Spinal cord (tissue), 9 donors: ENCODE measurements at regions not wholly inside any gene's neighbourhood (a gene's known extent, or its start where the extent isn't known, plus 50 kb on each side); places are given as distances from the start of the nearest gene placed in this dataset.
"Not testable (repeated sequence)": the region's sequence is repeated elsewhere in the genome, so short reads cannot be mapped to it uniquely, and the experiment has no call there.

Experiments used
- DNase-seq, 6 donors: peaks; one replicate each; pipeline versions ENCODE4 v3.0.0 to v3.0.0-alpha.2; 2013 to 2015; ENCODE audit warnings: low spot score in 6 of 6, low read depth in 4 of 6
- H3K27ac ChIP-seq: one replicate; pipeline ENCODE4 v1.5.1; 2013; ENCODE audit warnings: low read depth, low read length, control low read depth
- H3K27me3 ChIP-seq: one replicate; pipeline ENCODE4 v1.6.1; 2013; ENCODE audit warnings: low read length; ENCODE audit not compliant: control insufficient read depth, insufficient read depth
- H3K36me3 ChIP-seq: one replicate; pipeline ENCODE4 v1.6.1; 2013; ENCODE audit warnings: low read length; ENCODE audit not compliant: control insufficient read depth, insufficient read depth
- H3K4me1 ChIP-seq: one replicate; pipeline ENCODE4 v1.6.1; 2013; ENCODE audit warnings: low read length; ENCODE audit not compliant: control insufficient read depth, insufficient read depth
- H3K4me3 ChIP-seq: one replicate; pipeline ENCODE4 v1.5.1; 2013; ENCODE audit warnings: low read depth, low read length, control low read depth
- H3K9me3 ChIP-seq: one replicate; pipeline ENCODE4 v1.6.1; 2013; ENCODE audit warnings: low read length; ENCODE audit not compliant: control insufficient read depth, insufficient read depth
- WGBS: methylation state at CpG from one replicate; pipeline ENCODE4 v1.1.5; 2013; ENCODE audit warnings: missing lambda C conversion rate; ENCODE audit not compliant: insufficient coverage; 5-methylcytosine and 5-hydroxymethylcytosine counted together
- donor health status: healthy.

GRCh38 chr7:407721-408539 lies 111.7 kb downstream of the PDGFA start:
- Histone ChIP-seq H3K27me3 (peaks cover 2% of the 10 kb centered on the region), H3K9me3 (no peaks in the 10 kb centered on the region), H3K27ac (no peak overlapping the region), H3K4me3 (no peak overlapping the region), H3K4me1 (peaks cover 21% of the 10 kb centered on the region), H3K36me3 (no peaks in the 10 kb centered on the region)
- no peak for DNase-seq
- WGBS = 86% methylated on average over 6 of the region's 6 CpGs

- no peak for DNase-seq
These were observed 110.8 kb downstream of the PDGFA start for GRCh38 chr7:408751-409311.

GRCh38 chr7:409339-410281 lies 110.0 kb downstream of the PDGFA start:
- Histone ChIP-seq H3K27me3 (peaks cover 2% of the 10 kb centered on the region), H3K4me1 (peaks cover 21% of the 10 kb centered on the region), H3K9me3 (no peaks in the 10 kb centered on the region), H3K36me3 (no peaks in the 10 kb centered on the region), H3K27ac (no peak overlapping the region), H3K4me3 (no peak overlapping the region)
- 57% methylated on average over 27 of the region's 34 CpGs for WGBS
- no peak for DNase-seq

More at GRCh38 chr7:408751-409311, 110.8 kb downstream of the PDGFA start:
- Histone ChIP-seq H3K27me3 (peaks cover 2% of the 10 kb centered on the region), H3K9me3 (no peaks in the 10 kb centered on the region), H3K27ac (no peak overlapping the region), H3K4me3 (no peak overlapping the region), H3K36me3 (no peaks in the 10 kb centered on the region), H3K4me1 (peaks cover 21% of the 10 kb centered on the region)
- 88% methylated on average over 16 of the region's 21 CpGs for whole genome bisulfite sequencing

- no peaks in the 10 kb centered on the region for H3K9me3 ChIP-seq
- no peak overlapping the region for H3K4me3 ChIP-seq
- WGBS = 75% methylated on average over 20 of the region's 20 CpGs
- peaks cover 14% of the 10 kb centered on the region for H3K4me1 ChIP-seq
- H3K36me3 ChIP-seq = no peaks in the 10 kb centered on the region
- H3K27ac ChIP-seq = no peak overlapping the region
- no peak for DNase-seq
- peaks cover 2% of the 10 kb centered on the region for H3K27me3 ChIP-seq
These were observed 109.2 kb downstream of the PDGFA start for GRCh38 chr7:410395-410910.

DNA sequence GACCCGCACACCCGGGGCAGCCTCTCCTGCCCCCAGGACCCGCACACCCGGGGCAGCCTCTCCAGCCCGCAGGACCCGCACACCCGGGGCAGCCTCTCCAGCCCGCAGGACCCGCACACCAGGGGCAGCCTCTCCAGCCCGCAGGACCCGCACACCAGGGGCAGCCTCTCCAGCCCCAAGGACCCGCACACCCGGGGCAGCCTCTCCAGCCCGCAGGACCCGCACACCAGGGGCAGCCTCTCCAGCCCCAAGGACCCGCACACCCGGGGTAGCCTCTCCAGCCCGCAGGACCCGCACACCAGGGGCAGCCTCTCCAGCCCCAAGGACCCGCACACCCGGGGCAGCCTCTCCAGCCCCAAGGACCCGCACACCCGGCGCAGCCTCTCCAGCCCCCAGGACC lies 108.5 kb downstream of the PDGFA start:
- H3K27me3 ChIP-seq, H3K9me3 ChIP-seq, H3K36me3 ChIP-seq, H3K4me3 ChIP-seq, DNase-seq, H3K4me1 ChIP-seq, H3K27ac ChIP-seq: not testable (repeated sequence)
- 95% methylated on average over 19 of the region's 24 CpGs for WGBS

DNA sequence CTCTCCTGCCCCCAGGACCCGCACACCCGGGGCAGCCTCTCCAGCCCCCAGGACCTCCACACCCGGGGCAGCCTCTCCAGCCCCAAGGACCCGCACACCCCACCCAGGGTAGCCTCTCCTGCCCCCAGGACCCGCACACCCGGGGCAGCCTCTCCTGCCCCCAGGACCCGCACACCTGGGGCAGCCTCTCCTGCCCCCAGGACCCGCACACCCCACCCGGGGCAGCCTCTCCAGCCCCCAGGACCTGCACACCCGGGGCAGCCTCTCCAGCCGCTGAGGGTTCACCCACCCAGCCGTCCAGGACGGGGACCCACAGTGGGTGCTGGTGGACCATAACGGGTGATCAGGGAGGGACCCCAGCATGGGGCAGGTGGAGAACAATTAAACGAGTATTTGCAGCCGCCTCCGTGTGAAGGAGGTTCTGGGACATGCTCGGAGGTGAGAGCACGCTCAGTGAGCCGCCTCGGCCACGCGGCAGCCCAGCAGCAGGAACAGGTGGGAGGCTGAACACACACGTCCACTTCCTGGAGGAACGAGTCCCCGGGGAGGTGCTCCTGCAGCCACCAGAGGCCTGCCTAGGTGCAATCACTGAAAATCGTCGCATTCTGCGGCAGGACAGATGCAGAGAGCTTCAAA lies 107.9 kb downstream of the PDGFA start:
- no peak for DNase-seq
- no peaks in the 10 kb centered on the region for H3K9me3 ChIP-seq
- no peak overlapping the region for H3K27ac ChIP-seq
- no peaks in the 10 kb centered on the region for H3K36me3 ChIP-seq
- H3K4me3 ChIP-seq = no peak overlapping the region
- peaks cover 2% of the 10 kb centered on the region for H3K27me3 ChIP-seq
- peaks cover 7% of the 10 kb centered on the region for H3K4me1 ChIP-seq
- WGBS = 81% methylated on average over 26 of the region's 29 CpGs

- H3K4me3 ChIP-seq = no peak overlapping the region
- peaks cover 2% of the 10 kb centered on the region for H3K27me3 ChIP-seq
- WGBS = 91% methylated on average over 13 of the region's 13 CpGs
- no peak overlapping the region for H3K27ac ChIP-seq
- no peaks in the 10 kb centered on the region for H3K36me3 ChIP-seq
- H3K9me3 ChIP-seq = no peaks in the 10 kb centered on the region
- no peak for DNase-seq
- H3K4me1 ChIP-seq = peaks cover 7% of the 10 kb centered on the region
These were observed 107.3 kb downstream of the PDGFA start for GRCh38 chr7:412313-412710.

GRCh38 chr7:414681-415560 lies 104.7 kb downstream of the PDGFA start:
- Histone ChIP-seq H3K9me3 (no peaks in the 10 kb centered on the region), H3K4me3 (no peak overlapping the region), H3K27me3 (no peaks in the 10 kb centered on the region), H3K36me3 (no peaks in the 10 kb centered on the region), H3K27ac (no peak overlapping the region), H3K4me1 (peaks cover 4% of the 10 kb centered on the region)
- no peak for DNase-seq
- 90% methylated on average over 35 of the region's 35 CpGs for WGBS
